HG02970 (cell line): ENCODE measurements at regions not wholly inside any gene's neighbourhood (a gene's known extent, or its start where the extent isn't known, plus 50 kb on each side); places are given as distances from the start of the nearest gene placed in this dataset.

Experiments
- ATAC-seq: cut with Tn5 transposase; IDR thresholded peaks from one replicate; pipeline ENCODE4 v1.9.1; 2021; ENCODE audit warnings: mild to moderate bottlenecking, moderate library complexity, moderate number of reproducible peaks; ENCODE audit not compliant: unreplicated experiment, low FRiP score

- ATAC-seq = no peak
Observed at GRCh38 chrX:122445466-122445865, 738.6 kb upstream of the GRIA3 start.

GRCh38 chrX:122464341-122464740 lies 719.7 kb upstream of the GRIA3 start:
- ATAC-seq = no peak

- no peak for ATAC-seq
Observed at GRCh38 chrX:122475306-122475705, 708.8 kb upstream of the GRIA3 start.

- ATAC-seq = no peak
Observed at GRCh38 chrX:122500556-122500955, 683.5 kb upstream of the GRIA3 start.

- ATAC-seq = no peak
Observed at GRCh38 chrX:122501652-122502051, 682.4 kb upstream of the GRIA3 start.

- no peak for ATAC-seq
Observed at GRCh38 chrX:122504026-122504425, 680.1 kb upstream of the GRIA3 start.

- no peak for ATAC-seq
Observed at GRCh38 chrX:122512561-122513072, 671.5 kb upstream of the GRIA3 start.

- ATAC-seq = no peak
Observed at GRCh38 chrX:122517786-122518185, 666.3 kb upstream of the GRIA3 start.

- no peak for ATAC-seq
Observed at GRCh38 chrX:122545778-122546177, 638.3 kb upstream of the GRIA3 start.

GRCh38 chrX:122546269-122546668 lies 637.8 kb upstream of the GRIA3 start:
- no peak for ATAC-seq

- no peak for ATAC-seq
Observed at GRCh38 chrX:122552286-122552800, 631.7 kb upstream of the GRIA3 start.

GRCh38 chrX:122555925-122556324 lies 628.2 kb upstream of the GRIA3 start:
- no peak for ATAC-seq

- no peak for ATAC-seq
Observed at GRCh38 chrX:122565952-122566351, 618.1 kb upstream of the GRIA3 start.

- ATAC-seq = no peak
Observed at GRCh38 chrX:122566401-122566800, 617.7 kb upstream of the GRIA3 start.

GRCh38 chrX:122567911-122568310 lies 616.2 kb upstream of the GRIA3 start:
- ATAC-seq = no peak

- ATAC-seq = no peak
Observed at GRCh38 chrX:122572461-122572860, 611.6 kb upstream of the GRIA3 start.

GRCh38 chrX:122579036-122579435 lies 605.0 kb upstream of the GRIA3 start:
- no peak for ATAC-seq

GRCh38 chrX:122579526-122579925 lies 604.6 kb upstream of the GRIA3 start:
- ATAC-seq = no peak

GRCh38 chrX:122582280-122582974 lies 601.7 kb upstream of the GRIA3 start:
- no peak for ATAC-seq

- no peak for ATAC-seq
Observed at GRCh38 chrX:122582975-122583305, 601.1 kb upstream of the GRIA3 start.

- ATAC-seq = no peak
Observed at GRCh38 chrX:122583551-122583950, 600.5 kb upstream of the GRIA3 start.

- ATAC-seq = no peak
Observed at GRCh38 chrX:122584981-122585380, 599.1 kb upstream of the GRIA3 start.
